Stomach (tissue), 8 donors: ENCODE measurements at regions not wholly inside any gene's neighbourhood (a gene's known extent, or its start where the extent isn't known, plus 50 kb on each side); places are given as distances from the start of the nearest gene placed in this dataset.

Source experiments
- DNase-seq, 2 donors: peaks; one replicate each; pipeline versions ENCODE4 v3.0.0 to v3.0.0-alpha.2; 2013 to 2019
- H3K27ac ChIP-seq, 5 donors: fragments of 200-600 bp in 4 of 5; sonication (generic) in 4 of 5; one replicate each; pipeline ENCODE4 v1.5.1; 2013 to 2019; ENCODE audit warnings: mild to moderate bottlenecking in 1 of 5, moderate library complexity in 1 of 5
- H3K27me3 ChIP-seq, 3 donors: fragments of 200-600 bp; sonication (generic); one replicate each; pipeline ENCODE4 v1.5.1; 2017 to 2019; ENCODE audit warnings: mixed run types in 1 of 3
- H3K36me3 ChIP-seq, 4 donors: fragments of 200-600 bp; sonication (generic); 1 replicate in 3 of 4; 2 replicates in 1 of 4; pipeline ENCODE4 v1.5.1; 2016 to 2019
- H3K4me1 ChIP-seq, 4 donors: fragments of 200-600 bp; sonication (generic); one replicate each; pipeline ENCODE4 v1.5.1; 2016 to 2019
- H3K4me3 ChIP-seq, 4 donors: fragments of 200-600 bp; sonication (generic) in 3 of 4; one replicate each; pipeline ENCODE4 v1.5.1; 2016 to 2019; ENCODE audit warnings: mild to moderate bottlenecking in 1 of 4
- H3K9me3 ChIP-seq, 4 donors: fragments of 200-600 bp; sonication (generic); one replicate each; pipeline ENCODE4 v1.5.1; 2016 to 2019
- CTCF ChIP-seq, 7 experiments: fragments of 450-650 bp in 4 of 7; fragments of 200-600 bp in 3 of 7; sonication (generic) in 3 of 7; IDR thresholded peaks; one replicate each; pipeline ENCODE4 v1.5.1; 2016 to 2019; ENCODE audit warnings: antibody characterized with exemption in 7 of 7, control low read depth in 2 of 7, mild to moderate bottlenecking in 1 of 7
- EP300 ChIP-seq: sonication (generic); formaldehyde crosslinking; IDR thresholded peaks from one replicate; pipeline ENCODE4 v1.6.1; 2017; ENCODE audit warnings: antibody characterized with exemption
- POLR2A ChIP-seq, 4 donors: fragments of 450-650 bp; IDR thresholded peaks; one replicate each; pipeline ENCODE4 v1.6.1; 2016; ENCODE audit warnings: antibody characterized with exemption in 4 of 4, control low read depth in 2 of 4, mild to moderate bottlenecking in 1 of 4, moderate library complexity in 1 of 4
- POLR2AphosphoS5 ChIP-seq, 3 donors: sonication (generic); formaldehyde crosslinking; IDR thresholded peaks; one replicate each; pipeline ENCODE4 v1.6.1; 2016; ENCODE audit warnings: antibody characterized with exemption in 3 of 3
- WGBS, 5 donors: extraction: QIAGEN DNeasy Blood & Tissue Kit in 3 of 5; methylation state at CpG; one replicate each; pipeline versions ENCODE4 v1.1.5 to v1.1.7; 2013 to 2018; 5-methylcytosine and 5-hydroxymethylcytosine counted together
- intact Hi-C: fragments of 100-400 bp; cut with DNase I; formaldehyde crosslinking; loops from one replicate; pipeline ENCODE4 v1.15.1; 2023; ENCODE audit warnings: low total_unique reads
- donor health status: healthy with polysubstance abuse.
- donor health status: Bipolar disorder and iron deficiency.
- donor health status: healthy.

GRCh38 chr6:112831022-112831421, 483.9 kb downstream of the RFPL4B start:
- no peaks in the 10 kb centered on the region for H3K9me3 ChIP-seq
- no peaks in the 10 kb centered on the region for H3K36me3 ChIP-seq
- intact Hi-C loops = no loop called here
- no peak for DNase-seq
- TF ChIP-seq POLR2AphosphoS5 (IDR thresholded peaks at IDR 0.05) (no peak), POLR2A (IDR thresholded peaks at IDR 0.05) (no peak), EP300 (no peak), CTCF (IDR thresholded peaks at IDR 0.05) (no peak)
- H3K4me1 ChIP-seq = peaks cover 0 to 4% (median 0%) of the 10 kb centered on the region in 4 donors
- no peaks in the 10 kb centered on the region for H3K27me3 ChIP-seq
- H3K4me3 ChIP-seq = no peak overlapping the region
- no peak overlapping the region for H3K27ac ChIP-seq
- WGBS, 5 donors = 39 to 63% (median 54%) methylated on average over 1 of the region's 1 CpG

- no peak overlapping the region for H3K27ac ChIP-seq
- no peaks in the 10 kb centered on the region for H3K4me1 ChIP-seq
- 58 to 89% (median 84%) methylated on average over 4 of the region's 4 CpGs for WGBS, 5 donors
- intact Hi-C loops = no loop called here
- no peaks in the 10 kb centered on the region for H3K9me3 ChIP-seq
- H3K27me3 ChIP-seq = no peaks in the 10 kb centered on the region
- no peak for TF ChIP-seq EP300
- no peak for TF ChIP-seq POLR2AphosphoS5 (IDR thresholded peaks at IDR 0.05)
- no peak for TF ChIP-seq CTCF (IDR thresholded peaks at IDR 0.05)
- no peak for TF ChIP-seq POLR2A (IDR thresholded peaks at IDR 0.05)
- no peak for DNase-seq
- no peaks in the 10 kb centered on the region for H3K36me3 ChIP-seq
- H3K4me3 ChIP-seq = no peak overlapping the region
These were observed 486.5 kb downstream of the RFPL4B start for GRCh38 chr6:112833581-112834131.

- H3K4me1 ChIP-seq = no peaks in the 10 kb centered on the region
- H3K36me3 ChIP-seq = no peaks in the 10 kb centered on the region
- no peak overlapping the region for H3K27ac ChIP-seq
- intact Hi-C loops = no loop called here
- no peak for TF ChIP-seq EP300
- no peak for TF ChIP-seq POLR2A (IDR thresholded peaks at IDR 0.05)
- no peak for TF ChIP-seq CTCF (IDR thresholded peaks at IDR 0.05)
- no peak for TF ChIP-seq POLR2AphosphoS5 (IDR thresholded peaks at IDR 0.05)
- no peak for DNase-seq
- 67 to 90% (median 87%) methylated on average over 3 of the region's 3 CpGs for WGBS, 5 donors
- no peaks in the 10 kb centered on the region for H3K9me3 ChIP-seq
- no peaks in the 10 kb centered on the region for H3K27me3 ChIP-seq
- no peak overlapping the region for H3K4me3 ChIP-seq
These were observed 487.9 kb downstream of the RFPL4B start for GRCh38 chr6:112835078-112835477.

GRCh38 chr6:112839525-112839961, 492.4 kb downstream of the RFPL4B start:
- Histone ChIP-seq H3K9me3 (no peaks in the 10 kb centered on the region), H3K4me3 (no peak overlapping the region), H3K36me3 (no peaks in the 10 kb centered on the region), H3K27ac (no peak overlapping the region), H3K27me3 (no peaks in the 10 kb centered on the region), H3K4me1 (no peaks in the 10 kb centered on the region)
- DNase-seq = peak in 1 of 2 donors; percentile 46
- intact Hi-C loops = no loop called here
- TF ChIP-seq POLR2A (IDR thresholded peaks at IDR 0.05) (no peak), POLR2AphosphoS5 (IDR thresholded peaks at IDR 0.05) (no peak), EP300 (no peak), CTCF (IDR thresholded peaks at IDR 0.05) (no peak)
